ENCODE measurements at regions not wholly inside any gene's neighbourhood (a gene's known extent, or its start where the extent isn't known, plus 50 kb on each side); places are given as distances from the start of the nearest gene placed in this dataset.
"Not testable (repeated sequence)": the region's sequence is repeated elsewhere in the genome, so short reads cannot be mapped to it uniquely, and the experiment has no call there.

- DNase-seq = no peak
These were observed 115.7 kb upstream of the TRPC4 start for GRCh38 chr13:37985281-37985680.

GRCh38 chr13:37984357-37984756 lies 114.8 kb upstream of the TRPC4 start:
- DNase-seq = peak in 1 of 2 experiments; percentile 41

GRCh38 chr13:37981932-37982331 lies 112.4 kb upstream of the TRPC4 start:
- DNase-seq = no peak

GRCh38 chr13:37978680-37979079 lies 109.1 kb upstream of the TRPC4 start:
- DNase-seq = no peak

GRCh38 chr13:37968555-37968954 lies 99.0 kb upstream of the TRPC4 start:
- DNase-seq = no peak

- no peak for DNase-seq
These were observed 96.7 kb upstream of the TRPC4 start for GRCh38 chr13:37966266-37966665.

GRCh38 chr13:37960427-37960826 lies 90.9 kb upstream of the TRPC4 start:
- DNase-seq = peak in 1 of 2 experiments; percentile 25

GRCh38 chr13:37959284-37959683 lies 89.7 kb upstream of the TRPC4 start:
- DNase-seq = no peak

GRCh38 chr13:37956536-37956935 lies 87.0 kb upstream of the TRPC4 start:
- no peak for DNase-seq

GRCh38 chr13:37954597-37954996 lies 85.0 kb upstream of the TRPC4 start:
- DNase-seq = not testable (repeated sequence)

GRCh38 chr13:37954191-37954590 lies 84.6 kb upstream of the TRPC4 start:
- no peak for DNase-seq

- no peak for DNase-seq
These were observed 84.1 kb upstream of the TRPC4 start for GRCh38 chr13:37953696-37954095.

GRCh38 chr13:37950016-37950415 lies 80.4 kb upstream of the TRPC4 start:
- DNase-seq = no peak

- DNase-seq = no peak
These were observed 78.0 kb upstream of the TRPC4 start for GRCh38 chr13:37947419-37948140.

GRCh38 chr13:37945651-37946575 lies 76.3 kb upstream of the TRPC4 start:
- no peak for DNase-seq

- DNase-seq = no peak
These were observed 75.4 kb upstream of the TRPC4 start for GRCh38 chr13:37944869-37945442.

GRCh38 chr13:37944081-37944868 lies 74.7 kb upstream of the TRPC4 start:
- no peak for DNase-seq

GRCh38 chr13:37942929-37943328 lies 73.4 kb upstream of the TRPC4 start:
- DNase-seq = no peak

GRCh38 chr13:37934339-37935191 lies 65.0 kb upstream of the TRPC4 start:
- no peak for DNase-seq

GRCh38 chr13:37929308-37929707 lies 59.7 kb upstream of the TRPC4 start:
- peak in 1 of 2 experiments; percentile 31 for DNase-seq

- no peak for DNase-seq
These were observed 58.0 kb upstream of the TRPC4 start for GRCh38 chr13:37927561-37927960.

Data from NCI-H526 (cell line).